ENCODE measurements at regions not wholly inside any gene's neighbourhood (a gene's known extent, or its start where the extent isn't known, plus 50 kb on each side); places are given as distances from the start of the nearest gene placed in this dataset.

DNA sequence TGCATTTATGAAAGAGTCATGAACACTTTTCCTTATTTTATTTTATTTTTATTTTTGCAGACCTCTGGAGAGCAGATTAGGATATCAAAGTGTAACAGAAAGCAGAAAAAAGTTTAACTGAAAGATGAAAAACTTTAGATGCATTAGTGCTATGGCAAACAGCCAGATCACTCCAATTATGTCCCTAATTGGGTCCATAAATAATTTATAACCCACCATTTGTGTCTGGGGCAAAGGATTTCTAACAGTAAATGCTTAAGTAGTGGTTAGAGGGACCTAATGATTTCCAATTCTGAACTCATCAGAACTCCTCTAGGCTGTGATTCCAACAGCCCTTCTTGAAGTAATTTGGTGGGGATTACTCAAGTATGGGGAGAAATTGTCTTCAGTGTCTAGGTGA is 93.7 kb upstream of the PROKR2 start:
- H3K4me3 ChIP-seq (replicated peaks in 1 of 3; ENCODE audit: low read depth in 2 of 3, low read length in 3 of 3), result no peak overlapping the region
- no peaks in the 10 kb centered on the region for H3K4me1 ChIP-seq (ENCODE audit: control insufficient read depth in 1 of 2, insufficient read depth in 2 of 2, low read length in 2 of 2)
- no peak overlapping the region for H3K4me3 Mint-ChIP-seq

GRCh38 chr20:5402903-5403531 is 86.3 kb upstream of the PROKR2 start:
- Histone ChIP-seq H3K27ac (ENCODE audit: low read depth in 1 of 2, low read length in 2 of 2) (no peak overlapping the region), H3K79me2 (ENCODE audit: insufficient read depth, low read length) (no peaks in the 10 kb centered on the region), H2AFZ (ENCODE audit: insufficient read depth, low read depth, low read length, poor library complexity, severe bottlenecking) (no peak overlapping the region), H3K36me3 (replicated peaks in 1 of 2; ENCODE audit: control insufficient read depth in 1 of 2, insufficient read depth in 2 of 2, low read length in 2 of 2) (no peaks in the 10 kb centered on the region), H3K9ac (ENCODE audit: insufficient read depth, low read length, poor library complexity, severe bottlenecking) (no peak overlapping the region), H4K20me1 (ENCODE audit: insufficient read depth, low read length) (no peaks in the 10 kb centered on the region), H3K4me1 (ENCODE audit: control insufficient read depth in 1 of 2, insufficient read depth in 2 of 2, low read length in 2 of 2) (no peaks in the 10 kb centered on the region), H3K4me2 (replicated peaks; ENCODE audit: extremely low read depth, low read length, poor library complexity, severe bottlenecking) (no peak overlapping the region), H3K27me3 (ENCODE audit: control insufficient read depth in 2 of 2, insufficient read depth in 2 of 2, low read length in 2 of 2) (no peaks in the 10 kb centered on the region), H3K4me3 (replicated peaks in 1 of 3; ENCODE audit: low read depth in 2 of 3, low read length in 3 of 3) (no peak overlapping the region), H3K9me3 (replicated peaks in 1 of 2; ENCODE audit: control insufficient read depth in 1 of 2, insufficient read depth in 1 of 2, low read length in 2 of 2) (peaks cover 0 to 4% of the 10 kb centered on the region in 2 donors)
- H3K4me3 Mint-ChIP-seq, result no peak overlapping the region
- DNase-seq, result peak in 1 of 3 donors; percentile 16
- H3K27ac Mint-ChIP-seq, result no peak overlapping the region
- no peaks in the 10 kb centered on the region for H3K4me1 Mint-ChIP-seq
- no peaks in the 10 kb centered on the region for H3K36me3 Mint-ChIP-seq
- TF ChIP-seq, protein P1, sequence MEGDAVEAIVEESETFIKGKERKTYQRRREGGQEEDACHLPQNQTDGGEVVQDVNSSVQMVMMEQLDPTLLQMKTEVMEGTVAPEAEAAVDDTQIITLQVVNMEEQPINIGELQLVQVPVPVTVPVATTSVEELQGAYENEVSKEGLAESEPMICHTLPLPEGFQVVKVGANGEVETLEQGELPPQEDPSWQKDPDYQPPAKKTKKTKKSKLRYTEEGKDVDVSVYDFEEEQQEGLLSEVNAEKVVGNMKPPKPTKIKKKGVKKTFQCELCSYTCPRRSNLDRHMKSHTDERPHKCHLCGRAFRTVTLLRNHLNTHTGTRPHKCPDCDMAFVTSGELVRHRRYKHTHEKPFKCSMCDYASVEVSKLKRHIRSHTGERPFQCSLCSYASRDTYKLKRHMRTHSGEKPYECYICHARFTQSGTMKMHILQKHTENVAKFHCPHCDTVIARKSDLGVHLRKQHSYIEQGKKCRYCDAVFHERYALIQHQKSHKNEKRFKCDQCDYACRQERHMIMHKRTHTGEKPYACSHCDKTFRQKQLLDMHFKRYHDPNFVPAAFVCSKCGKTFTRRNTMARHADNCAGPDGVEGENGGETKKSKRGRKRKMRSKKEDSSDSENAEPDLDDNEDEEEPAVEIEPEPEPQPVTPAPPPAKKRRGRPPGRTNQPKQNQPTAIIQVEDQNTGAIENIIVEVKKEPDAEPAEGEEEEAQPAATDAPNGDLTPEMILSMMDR (IDR thresholded peaks at IDR 0.05), result peak; percentile 57
- peaks cover 2 to 5% (median 2%) of the 10 kb centered on the region in 3 donors for H3K27me3 Mint-ChIP-seq (ENCODE audit: low read depth in 3 of 3)
- peaks cover 0 to 11% (median 4%) of the 10 kb centered on the region in 7 donors for H3K9me3 Mint-ChIP-seq
- intact Hi-C loops (cut with micrococcal nuclease), result no loop called here
- WGBS (ENCODE audit: insufficient coverage), result 73% methylated on average over 1 of the region's 3 CpGs

More for the DNA sequence above, 93.7 kb upstream of the PROKR2 start:
- H3K27ac Mint-ChIP-seq, result no peak overlapping the region
- Histone ChIP-seq H3K9me3 (replicated peaks in 1 of 2; ENCODE audit: control insufficient read depth in 1 of 2, insufficient read depth in 1 of 2, low read length in 2 of 2) (no peaks in the 10 kb centered on the region), H3K27ac (ENCODE audit: low read depth in 1 of 2, low read length in 2 of 2) (no peak overlapping the region), H3K79me2 (ENCODE audit: insufficient read depth, low read length) (no peaks in the 10 kb centered on the region), H3K9ac (ENCODE audit: insufficient read depth, low read length, poor library complexity, severe bottlenecking) (no peak overlapping the region), H2AFZ (ENCODE audit: insufficient read depth, low read depth, low read length, poor library complexity, severe bottlenecking) (no peak overlapping the region), H3K27me3 (ENCODE audit: control insufficient read depth in 2 of 2, insufficient read depth in 2 of 2, low read length in 2 of 2) (peaks cover 0 to 2% of the 10 kb centered on the region in 2 donors), H3K36me3 (replicated peaks in 1 of 2; ENCODE audit: control insufficient read depth in 1 of 2, insufficient read depth in 2 of 2, low read length in 2 of 2) (no peaks in the 10 kb centered on the region), H4K20me1 (ENCODE audit: insufficient read depth, low read length) (no peaks in the 10 kb centered on the region), H3K4me2 (replicated peaks; ENCODE audit: extremely low read depth, low read length, poor library complexity, severe bottlenecking) (no peak overlapping the region)
- H3K4me1 Mint-ChIP-seq, result no peaks in the 10 kb centered on the region
- intact Hi-C loops (cut with micrococcal nuclease), result no loop called here
- H3K9me3 Mint-ChIP-seq, result peaks cover 0 to 4% (median 2%) of the 10 kb centered on the region in 7 donors
- H3K36me3 Mint-ChIP-seq, result no peaks in the 10 kb centered on the region
- peaks cover 0 to 6% (median 0%) of the 10 kb centered on the region in 3 donors for H3K27me3 Mint-ChIP-seq (ENCODE audit: low read depth in 3 of 3)
- TF ChIP-seq, protein P1 (IDR thresholded peaks at IDR 0.05), result no peak
- no peak for DNase-seq
